ENCODE measurements at regions not wholly inside any gene's neighbourhood (a gene's known extent, or its start where the extent isn't known, plus 50 kb on each side); places are given as distances from the start of the nearest gene placed in this dataset.

DNA sequence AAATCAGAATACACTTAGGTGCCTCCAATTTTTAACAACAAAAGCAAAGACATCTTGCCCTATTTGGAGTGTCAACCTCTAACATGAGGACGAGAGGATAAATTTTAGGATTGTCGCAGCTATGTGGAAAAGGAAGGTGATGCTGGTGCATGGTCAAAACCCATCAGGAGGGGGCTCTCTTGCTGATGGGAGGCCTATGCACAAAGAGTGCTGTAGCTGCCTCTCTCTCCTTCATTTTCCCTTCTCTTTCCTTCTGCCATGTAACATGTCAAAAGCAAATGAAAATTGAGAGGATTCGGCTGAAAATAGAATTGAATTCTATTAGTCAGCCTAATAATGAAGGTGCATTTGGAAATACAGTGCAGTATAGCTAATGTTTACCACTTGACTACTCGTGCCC is 578.7 kb upstream of the ZNF462 start:
- no peak for TF ChIP-seq POLR2A (IDR thresholded peaks at IDR 0.05)
- TF ChIP-seq, protein P1, sequence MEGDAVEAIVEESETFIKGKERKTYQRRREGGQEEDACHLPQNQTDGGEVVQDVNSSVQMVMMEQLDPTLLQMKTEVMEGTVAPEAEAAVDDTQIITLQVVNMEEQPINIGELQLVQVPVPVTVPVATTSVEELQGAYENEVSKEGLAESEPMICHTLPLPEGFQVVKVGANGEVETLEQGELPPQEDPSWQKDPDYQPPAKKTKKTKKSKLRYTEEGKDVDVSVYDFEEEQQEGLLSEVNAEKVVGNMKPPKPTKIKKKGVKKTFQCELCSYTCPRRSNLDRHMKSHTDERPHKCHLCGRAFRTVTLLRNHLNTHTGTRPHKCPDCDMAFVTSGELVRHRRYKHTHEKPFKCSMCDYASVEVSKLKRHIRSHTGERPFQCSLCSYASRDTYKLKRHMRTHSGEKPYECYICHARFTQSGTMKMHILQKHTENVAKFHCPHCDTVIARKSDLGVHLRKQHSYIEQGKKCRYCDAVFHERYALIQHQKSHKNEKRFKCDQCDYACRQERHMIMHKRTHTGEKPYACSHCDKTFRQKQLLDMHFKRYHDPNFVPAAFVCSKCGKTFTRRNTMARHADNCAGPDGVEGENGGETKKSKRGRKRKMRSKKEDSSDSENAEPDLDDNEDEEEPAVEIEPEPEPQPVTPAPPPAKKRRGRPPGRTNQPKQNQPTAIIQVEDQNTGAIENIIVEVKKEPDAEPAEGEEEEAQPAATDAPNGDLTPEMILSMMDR (IDR thresholded peaks at IDR 0.05): no peak
